Keratinocyte (primary cell): ENCODE measurements at regions not wholly inside any gene's neighbourhood (a gene's known extent, or its start where the extent isn't known, plus 50 kb on each side); places are given as distances from the start of the nearest gene placed in this dataset.

ENCODE experiments used
- DNase-seq: peaks from one replicate; pipeline ENCODE4 v3.0.0-alpha.2; 2011; ENCODE audit warnings: low read depth, missing footprints, low spot score
- FAIRE-seq: peaks from 2 replicates; lab custom pipeline; 2011; peaks lifted over from hg19 to GRCh38; lab: Jason Lieb, UNC
- H2AFZ ChIP-seq: 2 replicates; pipeline ENCODE4 v1.6.0; 2012; ENCODE audit warnings: low read length, control low read depth, inconsistent platforms; ENCODE audit not compliant: control insufficient read depth
- H3K27ac ChIP-seq: 2 replicates; pipeline ENCODE4 v1.5.1; 2011; ENCODE audit warnings: low read length; ENCODE audit not compliant: control insufficient read depth, insufficient read depth
- H3K27me3 ChIP-seq: 3 replicates; pipeline ENCODE4 v1.6.0; 2011; ENCODE audit warnings: low read length; ENCODE audit not compliant: control insufficient read depth, insufficient read depth; ENCODE audit errors: extremely low read depth
- H3K36me3 ChIP-seq, 2 experiments: 2 replicates in 1 of 2; 3 replicates in 1 of 2; pipeline ENCODE4 v1.5.1; 2011; ENCODE audit warnings: low read length in 2 of 2, mild to moderate bottlenecking in 1 of 2; ENCODE audit not compliant: control insufficient read depth in 2 of 2, insufficient read depth in 2 of 2; ENCODE audit errors: extremely low read depth in 1 of 2
- H3K4me1 ChIP-seq: 3 replicates; pipeline ENCODE4 v1.5.1; 2011; ENCODE audit warnings: low read length; ENCODE audit not compliant: control insufficient read depth, insufficient read depth; ENCODE audit errors: extremely low read depth
- H3K4me2 ChIP-seq: 3 replicates; pipeline ENCODE4 v1.6.0; 2011; ENCODE audit warnings: low read depth, low read length; ENCODE audit not compliant: control insufficient read depth, insufficient read depth; ENCODE audit errors: extremely low read depth
- H3K4me3 ChIP-seq, 3 experiments: fragments of 200-600 bp in 1 of 3; sonication (generic) in 1 of 3; 2 replicates in 2 of 3; 3 replicates in 1 of 3; pipeline ENCODE4 v1.5.1; 2011 to 2016; ENCODE audit warnings: low read length in 3 of 3, mild to moderate bottlenecking in 3 of 3, control low read depth in 2 of 3, inconsistent platforms in 1 of 3, low read depth in 1 of 3, mixed read lengths in 1 of 3, mixed run types in 1 of 3, moderate library complexity in 1 of 3; ENCODE audit not compliant: control insufficient read depth in 2 of 3, insufficient read depth in 2 of 3; ENCODE audit errors: extremely low read depth in 1 of 3
- H3K79me2 ChIP-seq: 2 replicates; pipeline ENCODE4 v1.6.0; 2012; ENCODE audit warnings: low read length; ENCODE audit not compliant: control insufficient read depth, insufficient read depth
- H3K9ac ChIP-seq: 3 replicates; pipeline ENCODE4 v1.6.0; 2011; ENCODE audit warnings: low read length; ENCODE audit not compliant: control insufficient read depth, insufficient read depth; ENCODE audit errors: extremely low read depth
- H3K9me1 ChIP-seq: 3 replicates; pipeline ENCODE4 v1.6.0; 2011; ENCODE audit warnings: low read length; ENCODE audit not compliant: control insufficient read depth, insufficient read depth; ENCODE audit errors: extremely low read depth
- H3K9me3 ChIP-seq: 2 replicates; pipeline ENCODE4 v1.5.1; 2012; ENCODE audit warnings: low read depth, low read length; ENCODE audit not compliant: control insufficient read depth
- H4K20me1 ChIP-seq: 3 replicates; pipeline ENCODE4 v1.6.0; 2011; ENCODE audit warnings: low read length; ENCODE audit not compliant: control insufficient read depth, insufficient read depth; ENCODE audit errors: extremely low read depth
- EZH2 ChIP-seq: IDR thresholded peaks from one replicate; pipeline ENCODE4 v1.6.1; 2012; ENCODE audit warnings: inconsistent platforms, mild to moderate bottlenecking, low read length, moderate library complexity
- dilution Hi-C: fragments of 300-500 bp; cut with MboI; formaldehyde crosslinking; loops from one replicate; pipeline ENCODE4 v1.7.0; 2020; ENCODE audit warnings: low sequenced_read_pairs; ENCODE audit not compliant: extremely low pct_ligation_motif_present
- TF ChIP-seq, protein P1 (sequence below), 3 experiments: IDR thresholded peaks in 1 of 3; conservative IDR thresholded peaks in 1 of 3; optimal IDR thresholded peaks in 1 of 3; 2 replicates in 2 of 3; 3 replicates in 1 of 3; pipeline versions ENCODE3 to v1.5.1; 2011; ENCODE audit warnings: low read length in 3 of 3, mild to moderate bottlenecking in 3 of 3, moderate library complexity in 2 of 3, control low read depth in 1 of 3, inconsistent platforms in 1 of 3; ENCODE audit not compliant: insufficient read depth in 2 of 3; ENCODE audit errors: extremely low read depth in 1 of 3

GRCh38 chr2:221264318-221264717 is 307.8 kb downstream of the EPHA4 start:
- Histone ChIP-seq H3K9ac (no peak overlapping the region), H4K20me1 (no peaks in the 10 kb centered on the region), H3K9me3 (no peaks in the 10 kb centered on the region), H3K9me1 (no peaks in the 10 kb centered on the region), H3K79me2 (no peaks in the 10 kb centered on the region), H3K36me3 (no peaks in the 10 kb centered on the region), H3K4me1 (peaks cover 2% of the 10 kb centered on the region), H3K4me2 (no peak overlapping the region), H3K27me3 (no peaks in the 10 kb centered on the region), H3K27ac (no peak overlapping the region), H2AFZ (no peak overlapping the region), H3K4me3 (no peak overlapping the region)
- dilution Hi-C loops: no loop called here
- no peak for TF ChIP-seq EZH2
- TF ChIP-seq, protein P1, sequence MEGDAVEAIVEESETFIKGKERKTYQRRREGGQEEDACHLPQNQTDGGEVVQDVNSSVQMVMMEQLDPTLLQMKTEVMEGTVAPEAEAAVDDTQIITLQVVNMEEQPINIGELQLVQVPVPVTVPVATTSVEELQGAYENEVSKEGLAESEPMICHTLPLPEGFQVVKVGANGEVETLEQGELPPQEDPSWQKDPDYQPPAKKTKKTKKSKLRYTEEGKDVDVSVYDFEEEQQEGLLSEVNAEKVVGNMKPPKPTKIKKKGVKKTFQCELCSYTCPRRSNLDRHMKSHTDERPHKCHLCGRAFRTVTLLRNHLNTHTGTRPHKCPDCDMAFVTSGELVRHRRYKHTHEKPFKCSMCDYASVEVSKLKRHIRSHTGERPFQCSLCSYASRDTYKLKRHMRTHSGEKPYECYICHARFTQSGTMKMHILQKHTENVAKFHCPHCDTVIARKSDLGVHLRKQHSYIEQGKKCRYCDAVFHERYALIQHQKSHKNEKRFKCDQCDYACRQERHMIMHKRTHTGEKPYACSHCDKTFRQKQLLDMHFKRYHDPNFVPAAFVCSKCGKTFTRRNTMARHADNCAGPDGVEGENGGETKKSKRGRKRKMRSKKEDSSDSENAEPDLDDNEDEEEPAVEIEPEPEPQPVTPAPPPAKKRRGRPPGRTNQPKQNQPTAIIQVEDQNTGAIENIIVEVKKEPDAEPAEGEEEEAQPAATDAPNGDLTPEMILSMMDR (optimal IDR thresholded peaks at IDR 0.05 in 1 of 3, IDR thresholded peaks at IDR 0.05 in 1 of 3, conservative IDR thresholded peaks at IDR 0.05 in 1 of 3; ENCODE audit: extremely low read depth in 1 of 3, insufficient read depth in 2 of 3, low read length in 3 of 3): no peak
- FAIRE-seq (no peak), DNase-seq (no peak)

DNA sequence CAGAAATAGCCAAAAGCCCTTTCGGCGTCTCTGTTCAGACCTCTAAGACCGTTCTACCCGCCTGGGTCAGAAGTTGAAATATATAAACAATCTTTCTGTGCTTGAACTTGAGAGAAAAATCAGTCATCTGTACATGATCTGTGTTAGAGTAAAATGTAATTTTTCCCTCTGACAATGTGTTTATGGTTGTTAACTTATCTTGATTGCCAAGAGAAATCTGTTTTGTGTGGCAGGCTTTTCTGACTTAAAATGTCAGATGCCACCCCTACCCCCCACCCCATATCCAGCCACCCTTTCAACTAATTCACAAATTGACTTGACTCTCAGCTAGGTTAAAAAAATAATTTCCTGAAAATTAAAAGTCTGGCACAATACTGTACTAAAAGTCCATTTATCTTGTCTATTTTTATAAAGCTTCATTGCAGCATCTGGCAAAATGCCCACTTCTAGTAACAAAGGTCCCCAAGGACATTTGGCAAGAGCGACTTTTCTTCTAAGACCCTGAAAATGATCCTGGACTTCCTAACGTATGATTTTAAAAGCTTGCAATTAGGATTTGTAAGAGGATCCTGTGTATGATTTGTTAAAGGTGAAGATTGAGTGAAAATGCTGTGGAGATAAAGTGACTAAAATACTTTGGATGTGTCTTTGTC is 304.2 kb downstream of the EPHA4 start:
- DNase-seq (no peak), FAIRE-seq (no peak)
- Histone ChIP-seq H3K9me3 (no peaks in the 10 kb centered on the region), H3K79me2 (no peaks in the 10 kb centered on the region), H3K36me3 (no peaks in the 10 kb centered on the region), H2AFZ (no peak overlapping the region), H3K4me2 (no peak overlapping the region), H3K9me1 (no peaks in the 10 kb centered on the region), H3K27ac (no peak overlapping the region), H3K4me1 (no peaks in the 10 kb centered on the region), H3K27me3 (no peaks in the 10 kb centered on the region), H4K20me1 (no peaks in the 10 kb centered on the region), H3K9ac (no peak overlapping the region), H3K4me3 (no peak overlapping the region)
- TF ChIP-seq, protein P1 (optimal IDR thresholded peaks at IDR 0.05 in 1 of 3, IDR thresholded peaks at IDR 0.05 in 1 of 3, conservative IDR thresholded peaks at IDR 0.05 in 1 of 3; ENCODE audit: extremely low read depth in 1 of 3, insufficient read depth in 2 of 3, low read length in 3 of 3): no peak
- no peak for TF ChIP-seq EZH2
- dilution Hi-C loops: no loop called here
